ENCODE measurements at regions not wholly inside any gene's neighbourhood (a gene's known extent, or its start where the extent isn't known, plus 50 kb on each side); places are given as distances from the start of the nearest gene placed in this dataset.

DNA sequence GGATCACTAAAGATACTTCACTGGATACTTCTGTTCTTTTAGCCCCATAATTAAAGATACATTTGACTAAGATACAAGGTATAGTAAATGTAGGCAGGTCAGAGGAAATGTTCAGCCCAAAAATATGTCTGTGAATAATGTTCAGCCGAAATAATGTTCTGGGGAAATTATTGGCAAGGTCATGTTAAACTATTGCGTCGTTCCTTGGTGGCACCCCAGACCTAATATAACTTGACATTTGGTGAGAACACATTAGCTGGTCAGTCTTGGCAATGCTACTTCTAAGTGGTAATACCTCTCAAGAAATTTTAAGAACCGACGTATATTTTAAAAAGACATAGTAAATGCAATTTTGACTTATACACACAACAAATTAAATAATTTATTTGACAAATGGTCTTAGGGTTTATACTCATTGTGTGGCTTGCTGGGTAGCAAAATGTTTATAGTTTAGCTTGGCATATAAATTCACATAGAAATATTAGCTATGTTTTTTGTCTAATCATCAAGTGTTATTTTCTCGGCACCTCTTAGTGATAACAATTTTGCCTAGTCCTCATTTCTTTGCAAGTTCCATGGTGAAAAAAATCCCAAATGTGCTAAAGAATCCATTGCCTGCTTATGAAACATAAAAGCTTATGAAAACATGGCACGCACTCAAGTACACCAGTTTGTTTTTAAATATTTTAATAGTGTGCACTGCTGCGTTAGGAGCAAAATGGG lies 270.3 kb upstream of the NEBL start:
- DNase-seq, result no peak

DNA sequence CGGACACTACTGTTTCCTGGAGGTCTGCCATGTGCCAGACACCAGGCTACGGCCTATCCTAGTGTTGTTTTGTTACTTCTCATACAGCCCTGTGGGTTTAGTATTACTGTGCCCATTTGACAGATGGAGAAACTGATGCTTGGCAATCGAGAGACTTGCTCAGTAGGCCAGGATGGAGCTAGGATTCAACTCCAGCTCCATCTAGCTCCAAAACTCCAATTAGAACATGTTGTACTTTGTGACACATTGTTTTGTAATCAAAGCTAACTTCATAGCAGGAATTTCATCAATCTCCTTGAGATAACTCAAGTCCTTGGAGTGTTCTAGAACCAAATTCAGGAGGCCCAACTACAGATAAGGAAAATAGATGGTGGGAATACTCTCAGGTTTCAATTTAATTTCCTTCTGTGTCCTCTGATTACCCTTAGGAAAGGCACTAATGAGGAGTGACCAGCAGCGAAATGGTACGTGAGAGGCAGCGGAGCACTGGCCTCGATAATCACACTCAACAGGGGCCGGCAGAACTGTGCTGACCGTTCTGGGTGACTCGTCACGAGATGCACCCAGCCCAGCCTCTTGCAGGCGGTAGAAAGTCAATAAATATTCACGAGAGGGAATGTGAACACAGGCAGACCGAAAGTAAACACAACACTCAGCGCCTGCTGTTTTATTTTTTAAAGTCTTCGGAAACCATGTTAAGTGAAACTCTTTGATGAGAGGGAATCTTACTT lies 269.6 kb upstream of the NEBL start:
- peak; percentile 19 for DNase-seq

GRCh38 chr10:21165489-21165888 lies 268.4 kb upstream of the NEBL start:
- DNase-seq, result no peak

DNA sequence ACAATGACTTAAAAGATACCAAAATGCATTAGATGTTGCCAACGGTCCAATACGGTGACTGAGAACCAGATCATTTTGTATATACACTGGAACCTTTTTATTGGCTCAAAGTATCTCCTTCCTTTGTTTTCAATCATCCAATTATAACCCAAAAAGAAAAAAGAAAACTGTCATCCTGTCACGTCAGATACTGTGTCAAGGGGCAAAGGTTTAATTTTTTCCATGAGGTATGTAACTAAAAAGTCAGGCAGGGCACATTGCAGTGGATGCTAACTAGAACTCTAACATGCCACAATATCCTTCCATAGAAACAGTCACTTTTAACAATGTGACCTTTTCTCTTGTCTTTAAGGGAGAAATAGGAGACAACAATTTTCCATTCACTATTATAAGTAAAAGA lies 267.6 kb upstream of the NEBL start:
- DNase-seq, result no peak

- DNase-seq, result no peak
Observed at GRCh38 chr10:21162948-21163347, 265.8 kb upstream of the NEBL start.

- DNase-seq, result no peak
Observed at GRCh38 chr10:21161647-21162046, 264.5 kb upstream of the NEBL start.

- no peak for DNase-seq
Observed at GRCh38 chr10:21161090-21161625, 264.0 kb upstream of the NEBL start.

DNA sequence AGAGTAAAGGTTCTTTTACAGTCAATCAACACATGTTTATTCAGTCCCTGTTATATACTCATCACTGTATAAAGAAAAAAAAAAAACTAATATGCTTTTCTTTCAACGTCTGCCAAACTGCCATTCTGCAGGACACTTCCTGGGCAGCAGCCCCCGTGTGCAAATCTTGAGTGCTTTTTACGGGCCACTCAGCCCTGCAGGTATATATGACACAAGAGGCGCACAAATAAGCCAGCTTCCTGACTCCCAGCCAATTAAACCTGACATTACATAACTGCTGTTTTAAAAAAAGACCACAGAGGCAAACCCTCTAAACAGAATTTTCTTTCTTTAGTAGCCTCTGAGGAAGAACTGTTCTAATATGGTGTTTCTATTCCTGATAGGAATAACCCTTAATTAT lies 263.0 kb upstream of the NEBL start:
- DNase-seq, result peak; percentile 36

GRCh38 chr10:21159669-21160068 lies 262.6 kb upstream of the NEBL start:
- DNase-seq, result no peak

GRCh38 chr10:21158301-21158700 lies 261.2 kb upstream of the NEBL start:
- no peak for DNase-seq

DNA sequence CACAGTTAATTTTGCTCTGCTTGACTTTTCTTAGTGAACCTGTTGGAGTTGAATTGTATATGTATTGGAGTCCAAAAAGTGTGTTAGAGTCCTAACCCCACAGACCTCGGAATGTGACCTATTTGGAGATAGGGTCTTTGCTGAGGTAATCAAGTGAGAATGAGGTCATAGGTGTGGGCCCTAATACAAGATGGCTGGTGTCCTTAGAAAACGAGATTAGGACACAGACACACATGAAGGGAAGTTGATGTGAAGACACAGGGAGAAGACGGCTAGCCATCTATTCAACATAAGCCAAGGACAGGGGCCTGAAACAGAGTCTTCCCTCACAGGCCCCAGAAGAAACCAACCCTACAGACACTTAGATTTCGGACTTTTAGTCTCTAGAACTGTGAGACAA lies 260.6 kb upstream of the NEBL start:
- DNase-seq, result no peak

GRCh38 chr10:21150166-21150565 lies 253.1 kb upstream of the NEBL start:
- no peak for DNase-seq

- DNase-seq, result no peak
Observed at GRCh38 chr10:21146436-21146789, 249.3 kb upstream of the NEBL start.

DNA sequence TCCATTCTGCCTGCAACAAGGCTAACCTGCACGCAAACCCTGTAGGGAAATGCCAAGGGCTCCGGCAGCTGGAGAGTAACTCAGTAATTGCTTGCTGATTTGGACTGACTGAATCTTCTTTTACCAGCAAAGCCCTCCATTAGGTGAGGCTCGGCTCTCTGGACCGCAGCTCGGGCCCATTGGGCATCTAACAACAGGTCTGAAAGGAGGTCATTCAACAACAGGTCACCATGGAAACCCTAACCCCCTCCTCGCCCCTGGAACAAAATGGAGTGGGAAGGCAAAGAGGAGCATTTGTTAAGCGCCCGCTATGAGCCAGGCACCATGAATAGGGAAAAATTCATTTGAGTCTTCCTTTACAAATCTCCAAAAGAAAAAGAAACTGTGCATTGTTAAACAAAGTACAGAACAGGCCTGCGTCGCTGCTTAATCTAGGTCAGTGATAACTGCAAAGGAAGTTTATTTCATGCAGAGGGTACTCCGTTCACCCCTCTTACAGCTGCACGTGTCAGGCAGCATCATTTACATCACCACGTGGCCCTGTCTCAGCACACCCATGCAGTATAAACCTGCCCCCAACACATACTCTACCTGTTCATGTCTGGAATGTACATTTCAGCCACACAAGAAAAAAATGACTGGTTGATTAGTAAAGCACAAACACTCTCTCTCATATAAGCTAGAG lies 248.8 kb upstream of the NEBL start:
- DNase-seq, result no peak

DNA sequence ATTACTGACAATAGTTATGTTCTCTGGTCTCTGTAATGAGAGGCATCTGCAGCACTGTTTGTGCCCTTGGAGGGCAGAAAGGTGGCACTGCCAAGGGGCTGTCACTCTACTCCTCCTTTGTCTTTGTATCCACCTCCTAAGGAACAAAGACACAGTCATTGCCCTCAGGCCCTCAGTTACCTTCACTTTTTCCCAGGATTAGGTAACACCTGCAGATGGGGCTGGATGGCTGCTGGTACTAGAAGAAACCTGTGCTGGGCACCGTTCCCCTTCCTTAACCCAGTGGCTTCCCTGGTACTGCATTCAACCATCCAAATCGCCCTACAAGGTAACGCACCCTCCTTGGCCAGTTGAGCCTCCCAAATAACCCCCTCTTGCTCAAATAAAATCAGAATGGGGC lies 246.9 kb upstream of the NEBL start:
- no peak for DNase-seq

DNA sequence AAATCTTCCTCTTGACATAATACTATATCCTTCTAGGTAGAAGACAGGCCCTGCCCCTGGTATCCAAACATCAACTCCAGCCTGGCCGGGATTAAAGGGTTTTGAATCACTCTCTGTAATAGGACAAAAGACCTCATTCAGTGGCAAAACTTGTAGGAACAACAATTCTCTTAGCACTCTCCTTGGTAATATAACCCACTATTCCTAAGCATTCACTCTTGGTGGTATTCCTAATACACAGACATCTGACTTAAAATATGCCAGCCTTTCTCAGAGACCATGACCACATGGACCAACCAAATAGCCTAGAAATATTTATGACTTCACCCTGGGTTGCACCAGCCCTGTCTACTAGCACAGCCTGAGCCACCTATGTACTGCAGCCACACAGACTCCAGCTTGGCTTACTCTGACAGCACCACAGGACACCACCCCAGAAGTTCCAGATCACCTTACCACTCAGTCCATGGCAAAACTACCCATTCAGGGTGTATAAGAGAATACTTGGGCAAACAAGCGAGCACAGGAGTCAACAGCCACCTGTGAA lies 244.9 kb upstream of the NEBL start:
- no peak for DNase-seq

- DNase-seq, result no peak
Observed at GRCh38 chr10:21138769-21139340, 241.7 kb upstream of the NEBL start.

DNA sequence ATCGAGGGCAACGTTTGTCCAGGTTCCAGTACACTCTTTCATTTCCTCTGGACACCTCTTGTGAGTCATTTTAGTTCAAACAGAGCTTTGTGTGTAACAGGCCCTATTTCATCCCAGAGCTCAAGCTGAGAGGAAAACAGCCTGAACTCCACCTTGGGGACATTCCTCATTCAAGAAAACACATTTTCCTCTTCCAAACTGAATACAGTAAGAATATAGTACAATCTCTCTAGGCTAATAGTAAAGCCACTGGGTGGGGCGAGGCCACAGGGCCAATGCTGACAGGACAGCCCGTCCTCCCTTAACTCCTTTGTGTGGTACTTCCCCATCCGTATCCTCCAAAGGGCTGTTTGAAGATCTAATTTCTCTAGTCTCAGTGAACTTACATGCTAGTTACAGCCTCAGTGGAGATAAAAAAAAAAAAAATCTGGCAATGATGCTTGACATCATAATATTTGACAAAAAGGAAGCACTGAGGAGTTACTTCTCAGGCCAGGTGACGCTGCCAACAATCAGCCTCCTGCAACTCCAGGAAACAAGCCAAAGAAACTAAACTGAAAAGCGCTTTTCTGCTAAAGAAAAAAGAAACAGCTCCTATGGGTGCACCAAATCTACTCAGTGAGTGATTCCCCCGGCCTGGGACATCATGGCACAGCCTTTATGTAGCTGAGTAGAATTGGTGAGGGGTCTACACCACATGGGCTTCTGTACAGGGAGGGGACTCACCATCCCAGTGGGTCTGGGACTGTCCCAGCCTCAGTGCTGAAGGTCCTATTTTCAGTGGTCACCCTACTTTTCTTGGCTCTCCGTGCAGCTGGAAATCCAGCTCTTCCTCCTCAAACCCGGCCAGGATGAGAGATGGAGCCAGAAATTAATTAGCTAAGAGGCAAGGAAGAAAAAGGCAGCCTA lies 238.2 kb upstream of the NEBL start:
- no peak for DNase-seq

- DNase-seq, result no peak
Observed at GRCh38 chr10:21134645-21135022, 237.5 kb upstream of the NEBL start.

DNA sequence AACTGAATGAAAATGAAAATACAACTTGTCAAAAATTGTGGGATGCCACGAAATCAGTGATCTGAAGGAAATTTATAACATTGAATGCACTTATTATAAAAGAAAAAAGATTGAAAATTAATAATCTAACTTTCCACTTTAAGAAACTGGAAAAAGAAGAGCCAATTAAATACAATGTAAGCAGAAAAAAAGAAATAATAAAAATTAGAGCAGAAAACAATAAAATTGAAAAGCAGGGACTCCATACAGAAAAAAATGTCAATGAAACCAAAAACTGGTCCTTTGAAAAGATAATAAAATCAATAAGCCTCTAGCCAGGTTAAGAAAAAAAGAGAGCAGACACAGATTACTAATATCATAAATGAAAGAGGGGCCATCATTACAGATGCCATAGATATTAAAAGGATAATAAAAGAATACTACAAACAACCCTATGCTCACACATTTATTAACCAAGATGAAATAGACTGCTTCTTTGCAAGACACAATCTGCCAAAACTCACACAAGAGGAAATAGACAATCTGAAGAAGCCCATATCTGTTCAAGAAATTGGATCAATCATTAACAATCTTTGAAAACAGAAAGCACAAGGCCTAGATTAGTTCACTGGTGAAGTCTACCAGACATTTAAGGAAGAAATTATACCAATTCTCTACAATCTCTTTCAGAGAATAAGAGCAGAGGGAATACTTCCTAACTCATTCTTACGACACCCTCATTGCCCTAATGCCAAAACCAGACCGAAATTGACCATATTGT lies 233.8 kb upstream of the NEBL start:
- no peak for DNase-seq

DNA sequence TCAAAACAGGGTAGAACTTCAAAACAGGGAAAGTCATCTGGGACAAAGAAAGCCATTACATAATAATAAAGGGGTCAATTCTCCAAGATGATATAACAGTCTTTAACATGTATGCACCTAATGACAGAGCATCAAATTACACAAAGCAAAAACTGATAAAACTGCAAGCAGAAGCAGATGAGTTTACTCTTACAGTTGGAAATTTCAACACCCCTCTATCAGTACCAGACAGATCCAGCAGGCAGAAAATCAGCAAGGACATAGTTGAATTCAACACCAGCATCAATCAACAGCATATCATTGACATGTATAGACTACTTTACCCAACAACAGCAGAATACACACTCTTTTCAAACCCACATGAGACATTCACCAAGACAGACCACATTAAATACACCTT lies 233.0 kb upstream of the NEBL start:
- no peak for DNase-seq
